ENCODE measurements at regions not wholly inside any gene's neighbourhood (a gene's known extent, or its start where the extent isn't known, plus 50 kb on each side); places are given as distances from the start of the nearest gene placed in this dataset.
"Not testable (repeated sequence)": the region's sequence is repeated elsewhere in the genome, so short reads cannot be mapped to it uniquely, and the experiment has no call there.

- not testable (repeated sequence) for H2AFZ ChIP-seq (ENCODE audit: low read length); H3K14ac ChIP-seq (ENCODE audit: low read length); H3K18ac ChIP-seq (ENCODE audit: low read length); H3K23ac ChIP-seq (ENCODE audit: low read depth, low read length, poor library complexity); H3K36me3 ChIP-seq (replicated peaks in 1 of 2; ENCODE audit: control insufficient read depth in 2 of 2, insufficient read depth in 2 of 2, low read length in 2 of 2); H3K4me1 ChIP-seq (ENCODE audit: control insufficient read depth in 2 of 2, insufficient read depth in 1 of 2, low read depth in 1 of 2, low read length in 2 of 2); H2AK5ac ChIP-seq (ENCODE audit: low read depth, low read length); H2BK15ac ChIP-seq (ENCODE audit: low read length); H3K4ac ChIP-seq (ENCODE audit: low read length); H3K4me2 ChIP-seq (ENCODE audit: insufficient read depth, low read length, poor library complexity, severe bottlenecking); H4K8ac ChIP-seq (ENCODE audit: low read depth, low read length); DNase-seq (ENCODE audit: low spot score); H3K27ac ChIP-seq (replicated peaks; ENCODE audit: low read length); H3K79me1 ChIP-seq (ENCODE audit: low read depth, low read length); H3K9me3 ChIP-seq (replicated peaks in 1 of 2; ENCODE audit: control insufficient read depth in 2 of 2, insufficient read depth in 1 of 2, low read depth in 1 of 2, low read length in 2 of 2); H2BK12ac ChIP-seq (ENCODE audit: low read length); H2BK120ac ChIP-seq (ENCODE audit: low read depth, low read length); H3K4me3 ChIP-seq (ENCODE audit: low read length in 2 of 2); H2BK5ac ChIP-seq (ENCODE audit: low read length); H3K27me3 ChIP-seq (ENCODE audit: control insufficient read depth in 3 of 3, insufficient read depth in 3 of 3, low read depth in 1 of 3, low read length in 3 of 3); H4K91ac ChIP-seq (ENCODE audit: low read depth, low read length, poor library complexity); H3K9ac ChIP-seq (ENCODE audit: low read depth, low read length, poor library complexity)
- no CpG with 5 or more reads among the region's 10 CpGs for WGBS, 2 donors (ENCODE audit: extremely low coverage in 2 of 2, insufficient read length in 2 of 2, insufficient replicate concordance in 1 of 2)
Observed at GRCh38 chr22:25344366-25344765, 124.9 kb downstream of the CRYBB2 start.

GRCh38 chr22:25346859-25347751 lies 127.7 kb downstream of the CRYBB2 start:
- no peak overlapping the region for H4K91ac ChIP-seq (ENCODE audit: low read depth, low read length, poor library complexity)
- H4K8ac ChIP-seq (ENCODE audit: low read depth, low read length): no peak overlapping the region
- no peaks in the 10 kb centered on the region for H3K4me1 ChIP-seq (ENCODE audit: control insufficient read depth in 2 of 2, insufficient read depth in 1 of 2, low read depth in 1 of 2, low read length in 2 of 2)
- no peak overlapping the region for H3K4me3 ChIP-seq (ENCODE audit: low read length in 2 of 2)
- peaks cover 9% of the 10 kb centered on the region in 2 donors for H3K36me3 ChIP-seq (replicated peaks in 1 of 2; ENCODE audit: control insufficient read depth in 2 of 2, insufficient read depth in 2 of 2, low read length in 2 of 2)
- no peaks in the 10 kb centered on the region for H3K79me1 ChIP-seq (ENCODE audit: low read depth, low read length)
- no peak overlapping the region for H2BK12ac ChIP-seq (ENCODE audit: low read length)
- H3K18ac ChIP-seq (ENCODE audit: low read length): no peak overlapping the region
- H3K27ac ChIP-seq (replicated peaks; ENCODE audit: low read length): no peak overlapping the region
- no peak overlapping the region for H2BK120ac ChIP-seq (ENCODE audit: low read depth, low read length)
- H3K4ac ChIP-seq (ENCODE audit: low read length): no peak overlapping the region
- no CpG with 5 or more reads among the region's 29 CpGs for WGBS, 2 donors (ENCODE audit: extremely low coverage in 2 of 2, insufficient read length in 2 of 2, insufficient replicate concordance in 1 of 2)
- no peak for DNase-seq (ENCODE audit: low spot score)
- peak overlapping the region; percentile 81 for H3K23ac ChIP-seq (ENCODE audit: low read depth, low read length, poor library complexity)
- peaks cover 0 to 6% of the 10 kb centered on the region in 2 donors for H3K9me3 ChIP-seq (replicated peaks in 1 of 2; ENCODE audit: control insufficient read depth in 2 of 2, insufficient read depth in 1 of 2, low read depth in 1 of 2, low read length in 2 of 2)
- no peaks in the 10 kb centered on the region for H3K27me3 ChIP-seq (ENCODE audit: control insufficient read depth in 3 of 3, insufficient read depth in 3 of 3, low read depth in 1 of 3, low read length in 3 of 3)
- H2AFZ ChIP-seq (ENCODE audit: low read length): no peak overlapping the region
- H3K14ac ChIP-seq (ENCODE audit: low read length): no peak overlapping the region
- H2AK5ac ChIP-seq (ENCODE audit: low read depth, low read length): no peak overlapping the region
- H2BK5ac ChIP-seq (ENCODE audit: low read length): no peak overlapping the region
- H3K9ac ChIP-seq (ENCODE audit: low read depth, low read length, poor library complexity): no peak overlapping the region
- no peak overlapping the region for H2BK15ac ChIP-seq (ENCODE audit: low read length)
- H3K4me2 ChIP-seq (ENCODE audit: insufficient read depth, low read length, poor library complexity, severe bottlenecking): no peak overlapping the region

DNA sequence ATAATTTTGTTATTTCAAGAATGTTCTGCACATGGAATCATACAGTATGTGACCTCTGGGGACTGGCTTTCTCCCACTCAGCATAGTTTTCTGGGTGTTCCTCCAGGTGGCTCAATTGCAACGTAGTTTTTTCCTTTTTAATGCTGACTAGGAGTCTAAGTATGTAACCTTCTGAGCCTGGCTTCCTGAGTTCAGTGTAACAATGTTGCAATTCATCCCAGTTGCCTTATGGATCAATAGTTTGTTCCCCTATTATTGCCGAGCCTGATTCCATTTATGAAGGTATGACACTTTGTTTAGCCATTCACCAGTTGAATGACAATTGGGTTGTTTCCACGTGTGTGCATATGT lies 128.3 kb downstream of the CRYBB2 start:
- H3K4ac ChIP-seq (ENCODE audit: low read length): no peak overlapping the region
- peaks cover 0 to 6% of the 10 kb centered on the region in 2 donors for H3K9me3 ChIP-seq (replicated peaks in 1 of 2; ENCODE audit: control insufficient read depth in 2 of 2, insufficient read depth in 1 of 2, low read depth in 1 of 2, low read length in 2 of 2)
- no peak overlapping the region for H3K4me2 ChIP-seq (ENCODE audit: insufficient read depth, low read length, poor library complexity, severe bottlenecking)
- H2AK5ac ChIP-seq (ENCODE audit: low read depth, low read length): no peak overlapping the region
- no CpG with 5 or more reads among the region's 3 CpGs for WGBS, 2 donors (ENCODE audit: extremely low coverage in 2 of 2, insufficient read length in 2 of 2, insufficient replicate concordance in 1 of 2)
- no peak overlapping the region for H2BK15ac ChIP-seq (ENCODE audit: low read length)
- no peak overlapping the region for H3K23ac ChIP-seq (ENCODE audit: low read depth, low read length, poor library complexity)
- no peak overlapping the region for H2BK120ac ChIP-seq (ENCODE audit: low read depth, low read length)
- H3K9ac ChIP-seq (ENCODE audit: low read depth, low read length, poor library complexity): no peak overlapping the region
- H3K27me3 ChIP-seq (ENCODE audit: control insufficient read depth in 3 of 3, insufficient read depth in 3 of 3, low read depth in 1 of 3, low read length in 3 of 3): no peaks in the 10 kb centered on the region
- peaks cover 9 to 14% of the 10 kb centered on the region in 2 donors for H3K36me3 ChIP-seq (replicated peaks in 1 of 2; ENCODE audit: control insufficient read depth in 2 of 2, insufficient read depth in 2 of 2, low read length in 2 of 2)
- no peak overlapping the region for H3K18ac ChIP-seq (ENCODE audit: low read length)
- H3K27ac ChIP-seq (replicated peaks; ENCODE audit: low read length): no peak overlapping the region
- no peak overlapping the region for H2BK5ac ChIP-seq (ENCODE audit: low read length)
- no peak for DNase-seq (ENCODE audit: low spot score)
- H3K4me3 ChIP-seq (ENCODE audit: low read length in 2 of 2): no peak overlapping the region
- no peak overlapping the region for H3K14ac ChIP-seq (ENCODE audit: low read length)
- no peak overlapping the region for H2AFZ ChIP-seq (ENCODE audit: low read length)
- H2BK12ac ChIP-seq (ENCODE audit: low read length): no peak overlapping the region
- no peaks in the 10 kb centered on the region for H3K4me1 ChIP-seq (ENCODE audit: control insufficient read depth in 2 of 2, insufficient read depth in 1 of 2, low read depth in 1 of 2, low read length in 2 of 2)
- no peak overlapping the region for H4K8ac ChIP-seq (ENCODE audit: low read depth, low read length)
- H3K79me1 ChIP-seq (ENCODE audit: low read depth, low read length): no peaks in the 10 kb centered on the region
- H4K91ac ChIP-seq (ENCODE audit: low read depth, low read length, poor library complexity): no peak overlapping the region

DNA sequence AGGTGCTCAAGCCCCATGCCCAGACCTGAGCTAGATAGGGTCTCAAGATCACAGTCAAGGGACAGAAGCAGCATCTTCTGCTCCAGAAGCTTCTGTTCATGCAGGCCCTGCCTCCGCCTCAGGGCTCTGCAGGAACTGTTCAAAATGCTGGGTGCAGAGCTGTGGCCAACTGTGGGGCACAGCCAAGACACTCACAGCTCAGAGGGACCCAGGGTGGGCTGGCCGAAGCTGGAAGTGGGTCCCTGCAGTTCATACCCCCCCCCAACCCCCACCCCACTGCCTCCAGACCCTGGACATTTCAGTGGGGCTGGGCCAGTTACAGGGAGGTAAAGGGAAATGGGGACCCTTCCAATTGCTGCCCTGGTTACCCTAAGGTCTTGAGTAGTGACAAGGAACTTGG lies 129.0 kb downstream of the CRYBB2 start:
- H4K91ac ChIP-seq (ENCODE audit: low read depth, low read length, poor library complexity): no peak overlapping the region
- no peak for DNase-seq (ENCODE audit: low spot score)
- H4K8ac ChIP-seq (ENCODE audit: low read depth, low read length): no peak overlapping the region
- no peak overlapping the region for H3K27ac ChIP-seq (replicated peaks; ENCODE audit: low read length)
- no CpG with 5 or more reads among the region's 2 CpGs for WGBS, 2 donors (ENCODE audit: extremely low coverage in 2 of 2, insufficient read length in 2 of 2, insufficient replicate concordance in 1 of 2)
- H3K36me3 ChIP-seq (replicated peaks in 1 of 2; ENCODE audit: control insufficient read depth in 2 of 2, insufficient read depth in 2 of 2, low read length in 2 of 2): peaks cover 9 to 14% of the 10 kb centered on the region in 2 donors
- H2AFZ ChIP-seq (ENCODE audit: low read length): no peak overlapping the region
- peaks cover 0 to 6% of the 10 kb centered on the region in 2 donors for H3K9me3 ChIP-seq (replicated peaks in 1 of 2; ENCODE audit: control insufficient read depth in 2 of 2, insufficient read depth in 1 of 2, low read depth in 1 of 2, low read length in 2 of 2)
- H3K18ac ChIP-seq (ENCODE audit: low read length): no peak overlapping the region
- no peak overlapping the region for H2BK15ac ChIP-seq (ENCODE audit: low read length)
- H3K4ac ChIP-seq (ENCODE audit: low read length): no peak overlapping the region
- H3K4me1 ChIP-seq (ENCODE audit: control insufficient read depth in 2 of 2, insufficient read depth in 1 of 2, low read depth in 1 of 2, low read length in 2 of 2): no peaks in the 10 kb centered on the region
- no peak overlapping the region for H2BK5ac ChIP-seq (ENCODE audit: low read length)
- no peak overlapping the region for H3K14ac ChIP-seq (ENCODE audit: low read length)
- H2AK5ac ChIP-seq (ENCODE audit: low read depth, low read length): no peak overlapping the region
- H2BK12ac ChIP-seq (ENCODE audit: low read length): no peak overlapping the region
- H3K9ac ChIP-seq (ENCODE audit: low read depth, low read length, poor library complexity): no peak overlapping the region
- no peaks in the 10 kb centered on the region for H3K27me3 ChIP-seq (ENCODE audit: control insufficient read depth in 3 of 3, insufficient read depth in 3 of 3, low read depth in 1 of 3, low read length in 3 of 3)
- H3K4me2 ChIP-seq (ENCODE audit: insufficient read depth, low read length, poor library complexity, severe bottlenecking): no peak overlapping the region
- no peaks in the 10 kb centered on the region for H3K79me1 ChIP-seq (ENCODE audit: low read depth, low read length)
- H2BK120ac ChIP-seq (ENCODE audit: low read depth, low read length): no peak overlapping the region
- H3K23ac ChIP-seq (ENCODE audit: low read depth, low read length, poor library complexity): no peak overlapping the region
- no peak overlapping the region for H3K4me3 ChIP-seq (ENCODE audit: low read length in 2 of 2)

Data from neuronal stem cell (in vitro differentiated cells).